ENCODE measurements at regions not wholly inside any gene's neighbourhood (a gene's known extent, or its start where the extent isn't known, plus 50 kb on each side); places are given as distances from the start of the nearest gene placed in this dataset.

DNA sequence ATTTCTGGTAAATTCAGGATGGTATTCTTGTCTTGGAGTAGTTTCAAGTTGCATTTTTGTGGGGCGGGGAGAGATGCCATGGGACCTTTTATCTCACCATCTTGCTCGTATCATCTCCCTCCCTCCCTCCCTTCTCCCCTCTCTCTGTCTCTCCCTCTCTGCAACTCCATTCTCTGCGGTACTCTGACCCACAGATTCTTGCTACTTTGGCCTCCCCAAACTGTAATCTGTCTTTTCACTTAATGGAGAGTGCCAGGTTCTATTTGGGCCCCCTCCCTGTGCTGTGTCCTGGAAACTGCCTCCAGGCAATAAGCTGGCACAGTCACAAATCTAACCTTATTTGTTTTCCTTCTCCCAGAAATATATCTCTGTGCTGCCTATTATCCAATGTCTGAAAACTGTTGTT is 175.2 kb downstream of the PAWR start:
- CTCF ChIA-PET = no interaction called here
- SMC1A ChIA-PET (ENCODE audit: uncharacterized antibody, unreplicated experiment) = no interaction called here

GRCh38 chr12:79514730-79515529 is 175.8 kb downstream of the PAWR start:
- Histone ChIP-seq H3K4me2 (ENCODE audit: control insufficient read depth, insufficient read depth) (no peak overlapping the region), H3K27ac (ENCODE audit: control insufficient read depth, insufficient read depth) (no peak overlapping the region), H3K9me3 (replicated peaks; ENCODE audit: control insufficient read depth, insufficient read depth, low read length) (no peaks in the 10 kb centered on the region; the same call in 2 of the 3 replicates), H4K20me1 (ENCODE audit: control insufficient read depth, insufficient read depth) (no peaks in the 10 kb centered on the region), H3K4me1 (ENCODE audit: control insufficient read depth, insufficient read depth, low read length) (no peaks in the 10 kb centered on the region), H3K4me3 (no peak overlapping the region), H3K36me3 (ENCODE audit: control insufficient read depth in 2 of 2, insufficient read depth in 2 of 2, low read length in 1 of 2) (no peaks in the 10 kb centered on the region), H2AFZ (ENCODE audit: control insufficient read depth, low read depth, low read length) (no peak overlapping the region), H3K9ac (ENCODE audit: control insufficient read depth, insufficient read depth, low read length) (no peak overlapping the region), H3K27me3 (replicated peaks in 1 of 2; ENCODE audit: control insufficient read depth in 2 of 2, insufficient read depth in 2 of 2, low read length in 1 of 2) (no peaks in the 10 kb centered on the region), H3K79me2 (ENCODE audit: control insufficient read depth, insufficient read depth, low read length) (no peaks in the 10 kb centered on the region)
- ChIA-PET RAD21 (ENCODE audit: unreplicated experiment) (no interaction called here), POLR2A (no interaction called here), CTCF (no interaction called here), SMC1A (ENCODE audit: uncharacterized antibody, unreplicated experiment) (no interaction called here)
- intact Hi-C loops (cut with micrococcal nuclease; ENCODE audit: unreplicated experiment) (no loop called here), in situ Hi-C loops (cut with MboI) (no loop called here)
- FAIRE-seq (no peak), ATAC-seq (no peak), DNase-seq (ENCODE audit: low read depth, low spot score) (no peak)
- no TSS peak for BruUV-seq (replicated peaks)
- WGBS (ENCODE audit: insufficient coverage, insufficient replicate concordance, low lambda C conversion rate, missing lambda C conversion rate) = 0% methylated on average over 1 of the region's 1 CpG
- no peak for TF ChIP-seq YY1 (IDR thresholded peaks at IDR 0.05; ENCODE audit: low read depth, low read length)
- no peak for TF ChIP-seq POU2F2 (IDR thresholded peaks at IDR 0.05; ENCODE audit: borderline replicate concordance, low read depth, low read length)
- no peak for TF ChIP-seq WRNIP1 (IDR thresholded peaks at IDR 0.05; ENCODE audit: borderline replicate concordance, low read depth, low read length)
- TF ChIP-seq, protein P1, sequence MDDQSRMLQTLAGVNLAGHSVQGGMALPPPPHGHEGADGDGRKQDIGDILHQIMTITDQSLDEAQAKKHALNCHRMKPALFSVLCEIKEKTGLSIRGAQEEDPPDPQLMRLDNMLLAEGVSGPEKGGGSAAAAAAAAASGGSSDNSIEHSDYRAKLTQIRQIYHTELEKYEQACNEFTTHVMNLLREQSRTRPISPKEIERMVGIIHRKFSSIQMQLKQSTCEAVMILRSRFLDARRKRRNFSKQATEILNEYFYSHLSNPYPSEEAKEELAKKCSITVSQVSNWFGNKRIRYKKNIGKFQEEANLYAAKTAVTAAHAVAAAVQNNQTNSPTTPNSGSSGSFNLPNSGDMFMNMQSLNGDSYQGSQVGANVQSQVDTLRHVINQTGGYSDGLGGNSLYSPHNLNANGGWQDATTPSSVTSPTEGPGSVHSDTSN (IDR thresholded peaks at IDR 0.05; ENCODE audit: insufficient replicate concordance, low read depth, low read length) = no peak
- no peak for TF ChIP-seq TCF3 (IDR thresholded peaks at IDR 0.05; ENCODE audit: borderline replicate concordance, insufficient read depth, low read depth, low read length)
- TF ChIP-seq PRDM15 (CRISPR knock-in tag; IDR thresholded peaks at IDR 0.05) = no peak
- TF ChIP-seq SIX5 (IDR thresholded peaks at IDR 0.05; ENCODE audit: low read depth, low read length, severe bottlenecking) = no peak
- TF ChIP-seq MAX (IDR thresholded peaks at IDR 0.05; ENCODE audit: low read depth, low read length) = no peak
- TF ChIP-seq MXI1 (IDR thresholded peaks at IDR 0.05; ENCODE audit: low read depth, low read length) = no peak

More for the DNA sequence above, 175.2 kb downstream of the PAWR start:
- no peak overlapping the region for H3K4me2 ChIP-seq (ENCODE audit: control insufficient read depth, insufficient read depth)
- RAD21 ChIA-PET (ENCODE audit: unreplicated experiment) = no interaction called here
- no peak overlapping the region for H3K9ac ChIP-seq (ENCODE audit: control insufficient read depth, insufficient read depth, low read length)
- in situ Hi-C loops (cut with MboI) (no loop called here), intact Hi-C loops (cut with micrococcal nuclease; ENCODE audit: unreplicated experiment) (no loop called here)
- H3K4me1 ChIP-seq (ENCODE audit: control insufficient read depth, insufficient read depth, low read length) = no peaks in the 10 kb centered on the region
- no peaks in the 10 kb centered on the region for H3K36me3 ChIP-seq (ENCODE audit: control insufficient read depth in 2 of 2, insufficient read depth in 2 of 2, low read length in 1 of 2)
- FAIRE-seq (no peak), ATAC-seq (no peak), DNase-seq (ENCODE audit: low read depth, low spot score) (no peak)
- no peak overlapping the region for H3K4me3 ChIP-seq
- H4K20me1 ChIP-seq (ENCODE audit: control insufficient read depth, insufficient read depth) = no peaks in the 10 kb centered on the region
- H3K79me2 ChIP-seq (ENCODE audit: control insufficient read depth, insufficient read depth, low read length) = no peaks in the 10 kb centered on the region
- no TSS peak for BruUV-seq (replicated peaks)
- no peaks in the 10 kb centered on the region for H3K27me3 ChIP-seq (replicated peaks in 1 of 2; ENCODE audit: control insufficient read depth in 2 of 2, insufficient read depth in 2 of 2, low read length in 1 of 2)
- POLR2A ChIA-PET = no interaction called here
- no peak for TF ChIP-seq CHD2 (IDR thresholded peaks at IDR 0.05; ENCODE audit: borderline replicate concordance, low read depth, low read length)
- no peak for TF ChIP-seq TCF3 (IDR thresholded peaks at IDR 0.05; ENCODE audit: borderline replicate concordance, insufficient read depth, low read depth, low read length)
- TF ChIP-seq SREBF1 (IDR thresholded peaks at IDR 0.05; ENCODE audit: low read length) = no peak
- TF ChIP-seq EGR1 (IDR thresholded peaks at IDR 0.05; ENCODE audit: borderline replicate concordance in 1 of 2, low read depth in 2 of 2, low read length in 2 of 2) = no peak
- TF ChIP-seq RELA (IDR thresholded peaks at IDR 0.05; ENCODE audit: borderline replicate concordance, partially characterized antibody) = no peak
- 0% methylated on average over 2 of the region's 3 CpGs for WGBS (ENCODE audit: insufficient coverage, insufficient replicate concordance, low lambda C conversion rate, missing lambda C conversion rate)
- no peak overlapping the region for H2AFZ ChIP-seq (ENCODE audit: control insufficient read depth, low read depth, low read length)
- no peak overlapping the region for H3K27ac ChIP-seq (ENCODE audit: control insufficient read depth, insufficient read depth)
- H3K9me3 ChIP-seq (replicated peaks; ENCODE audit: control insufficient read depth, insufficient read depth, low read length) = no peaks in the 10 kb centered on the region; the same call in 2 of the 3 replicates
